T-helper 2 cell treated with Interferon-gamma antibody and Interleukin-4, amounts not matched to agents 5 μg/mL and 100 μg/mL, for 36 hours (primary cell): ENCODE measurements at regions not wholly inside any gene's neighbourhood (a gene's known extent, or its start where the extent isn't known, plus 50 kb on each side); places are given as distances from the start of the nearest gene placed in this dataset.
"Not testable (repeated sequence)": the region's sequence is repeated elsewhere in the genome, so short reads cannot be mapped to it uniquely, and the experiment has no call there.

Experiments used
- DNase-seq: peaks from one replicate; pipeline ENCODE4 v3.0.0; 2021; ENCODE audit warnings: low spot score
- H3K27ac Mint-ChIP-seq: one replicate; pipeline ENCODE4 v1.8.0; 2021; ENCODE audit warnings: mild to moderate bottlenecking, mixed read lengths
- H3K27me3 Mint-ChIP-seq: one replicate; pipeline ENCODE4 v1.8.0; 2021; ENCODE audit warnings: low read depth, mixed read lengths
- H3K36me3 Mint-ChIP-seq: one replicate; pipeline ENCODE4 v1.8.0; 2021; ENCODE audit warnings: low read depth, mixed read lengths
- H3K4me1 Mint-ChIP-seq: one replicate; pipeline ENCODE4 v1.8.0; 2021; ENCODE audit warnings: low read depth, mixed read lengths
- H3K4me3 Mint-ChIP-seq: one replicate; pipeline ENCODE4 v1.8.0; 2022; ENCODE audit warnings: mild to moderate bottlenecking, moderate library complexity, mixed read lengths
- H3K9me3 Mint-ChIP-seq: one replicate; pipeline ENCODE4 v1.8.0; 2021; ENCODE audit warnings: mixed read lengths

DNA sequence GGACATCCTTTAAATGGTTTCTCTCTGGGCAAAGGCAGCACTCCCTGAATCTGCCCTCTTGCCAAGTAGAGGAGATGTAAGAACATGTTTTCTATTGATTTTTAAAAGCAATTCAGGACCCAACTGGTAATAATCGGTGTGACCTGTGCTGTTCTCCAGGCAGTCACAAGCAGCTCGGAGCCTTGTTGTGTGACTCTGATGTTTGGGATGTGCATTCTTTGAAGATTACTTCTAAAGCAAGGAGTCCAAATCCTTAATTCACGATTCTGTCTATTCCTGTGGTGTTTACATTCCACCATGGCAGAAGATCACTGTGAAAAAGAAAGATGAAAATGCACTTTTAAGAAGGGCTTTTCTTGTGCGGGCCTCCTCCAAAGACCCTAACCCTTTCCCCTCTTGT is 122.3 kb upstream of the ZNF536 start:
- H3K36me3 Mint-ChIP-seq: no peaks in the 10 kb centered on the region

DNA sequence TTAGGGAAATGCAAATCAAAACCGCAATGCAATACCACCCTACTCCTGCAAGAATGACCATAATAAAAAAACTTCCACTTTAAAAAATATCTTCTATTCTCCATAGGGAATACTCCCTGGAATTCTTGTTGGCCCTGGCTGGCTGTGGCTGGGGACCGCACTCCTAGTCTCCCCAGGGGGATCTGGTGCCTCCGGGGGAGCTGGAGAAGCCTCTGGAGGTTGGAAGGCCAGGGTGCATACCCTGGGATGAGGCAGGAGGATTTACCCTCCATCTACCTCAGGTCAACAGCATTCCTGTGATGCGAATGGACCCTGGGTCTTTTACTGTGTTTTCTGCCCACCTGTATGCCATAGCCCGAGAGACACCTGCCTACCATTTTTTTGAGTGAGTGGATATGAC is 120.0 kb upstream of the ZNF536 start:
- DNase-seq: no peak
- Mint-ChIP-seq H3K27ac (no peak overlapping the region), H3K4me3 (no peak overlapping the region), H3K36me3 (no peaks in the 10 kb centered on the region), H3K9me3 (no peaks in the 10 kb centered on the region), H3K4me1 (no peaks in the 10 kb centered on the region), H3K27me3 (peaks cover 43% of the 10 kb centered on the region)

More for the DNA sequence above, 122.3 kb upstream of the ZNF536 start:
- Mint-ChIP-seq H3K27me3 (peaks cover 22% of the 10 kb centered on the region), H3K27ac (no peak overlapping the region), H3K9me3 (no peaks in the 10 kb centered on the region), H3K4me1 (no peaks in the 10 kb centered on the region), H3K4me3 (no peak overlapping the region)
- no peak for DNase-seq

DNA sequence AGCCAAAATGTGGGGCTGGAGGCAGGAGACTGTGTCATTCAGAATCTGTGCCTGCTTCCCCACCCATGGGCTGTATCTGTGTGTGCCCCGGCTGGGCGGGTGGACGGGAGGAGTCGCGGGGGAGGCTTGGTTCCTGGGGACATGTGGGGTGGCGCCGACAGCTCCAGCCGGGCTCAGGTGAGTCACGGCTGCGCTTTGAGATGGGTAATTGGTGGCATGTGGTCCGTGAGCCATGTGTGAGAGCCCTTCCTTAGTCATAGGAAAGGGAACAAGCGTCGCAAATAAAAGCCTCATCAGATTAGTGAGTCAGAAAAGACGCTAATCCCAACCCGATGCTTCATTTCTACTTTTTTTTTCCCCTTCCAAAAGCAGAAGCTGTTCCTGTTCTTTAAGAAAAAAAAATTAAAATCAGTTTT is 118.6 kb upstream of the ZNF536 start:
- DNase-seq: no peak
- Mint-ChIP-seq H3K4me1 (no peaks in the 10 kb centered on the region), H3K9me3 (no peaks in the 10 kb centered on the region), H3K27ac (no peak overlapping the region), H3K4me3 (no peak overlapping the region), H3K27me3 (peaks cover 47% of the 10 kb centered on the region), H3K36me3 (no peaks in the 10 kb centered on the region)

DNA sequence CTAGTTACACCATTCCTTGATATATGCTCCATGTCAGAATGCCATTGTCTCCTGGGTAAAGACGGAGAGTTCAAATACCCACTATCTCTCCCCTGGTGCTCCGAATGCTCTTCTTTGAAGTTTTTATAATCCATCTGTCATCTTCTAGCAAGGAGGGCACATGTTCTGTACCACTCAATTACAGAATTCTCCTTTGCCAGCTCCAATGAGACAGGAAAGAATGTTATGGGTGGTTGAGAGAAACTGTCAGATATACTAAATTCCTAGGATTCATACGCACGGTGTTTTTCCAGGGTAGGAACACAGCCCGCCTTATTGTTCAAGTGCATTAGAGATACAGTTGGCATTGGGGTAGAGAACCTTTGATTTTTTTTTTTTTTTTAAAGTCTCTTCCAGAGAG is 118.0 kb upstream of the ZNF536 start:
- Mint-ChIP-seq H3K9me3 (no peaks in the 10 kb centered on the region), H3K36me3 (no peaks in the 10 kb centered on the region), H3K4me3 (no peak overlapping the region), H3K27ac (no peak overlapping the region), H3K4me1 (no peaks in the 10 kb centered on the region), H3K27me3 (peaks cover 47% of the 10 kb centered on the region)
- no peak for DNase-seq

DNA sequence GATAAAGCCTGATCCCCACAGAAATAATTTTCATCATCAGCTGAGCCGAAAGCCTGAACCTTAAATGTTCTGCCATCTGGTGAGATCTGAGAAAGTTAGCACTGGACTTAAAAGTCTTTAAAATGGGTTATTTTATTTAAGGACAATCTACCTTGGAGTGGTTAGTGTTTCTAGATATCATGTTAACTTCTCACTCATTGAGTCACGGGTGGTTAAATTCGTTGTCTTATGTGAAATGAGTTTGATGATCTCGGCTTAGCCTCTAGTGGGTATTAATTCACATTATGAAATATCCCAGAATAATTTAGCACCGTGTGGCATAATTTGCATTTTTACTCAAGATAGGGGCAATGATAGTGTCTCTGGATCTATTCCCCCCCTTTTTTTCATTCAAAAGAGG is 117.4 kb upstream of the ZNF536 start:
- DNase-seq: no peak
- H3K9me3 Mint-ChIP-seq: no peaks in the 10 kb centered on the region
- no peak overlapping the region for H3K27ac Mint-ChIP-seq
- no peaks in the 10 kb centered on the region for H3K4me1 Mint-ChIP-seq
- no peaks in the 10 kb centered on the region for H3K36me3 Mint-ChIP-seq
- H3K4me3 Mint-ChIP-seq: no peak overlapping the region
- H3K27me3 Mint-ChIP-seq: peaks cover 47% of the 10 kb centered on the region

DNA sequence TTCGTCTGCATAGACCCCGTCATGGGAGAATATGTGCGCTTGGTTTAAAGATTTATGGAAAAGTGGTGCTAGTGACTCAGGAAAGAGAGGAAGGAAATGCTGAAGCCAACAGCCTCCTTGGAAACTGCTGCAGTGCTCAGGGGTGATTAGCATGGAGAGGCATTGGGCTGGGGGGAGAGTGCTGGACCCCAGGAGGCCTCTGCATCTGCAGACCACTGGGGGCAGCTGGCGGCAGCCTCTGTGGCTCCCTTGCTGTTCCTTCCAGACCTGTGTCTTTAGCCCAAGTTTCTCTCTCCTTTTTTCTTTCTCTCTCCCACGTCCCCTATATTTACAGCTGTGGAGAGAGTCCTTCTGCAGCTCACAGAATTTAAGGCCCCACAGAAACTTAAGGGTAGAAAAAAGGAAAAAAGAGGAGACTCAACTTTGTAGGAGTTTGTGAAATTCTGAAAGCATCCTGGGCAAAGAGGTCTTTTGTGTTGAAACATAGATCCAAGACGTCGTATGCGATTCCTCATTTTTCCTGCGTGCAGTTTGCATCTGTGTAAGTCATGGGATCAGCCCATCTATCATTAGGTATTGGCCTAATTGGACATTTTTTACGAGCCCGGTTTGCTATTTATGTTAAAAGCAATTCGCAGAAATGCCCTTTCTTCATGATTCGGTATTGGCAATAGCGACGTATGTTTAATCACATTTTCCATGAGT is 116.2 kb upstream of the ZNF536 start:
- no peaks in the 10 kb centered on the region for H3K36me3 Mint-ChIP-seq
- DNase-seq: no peak
- no peak overlapping the region for H3K4me3 Mint-ChIP-seq
- H3K27ac Mint-ChIP-seq: no peak overlapping the region
- peaks cover 47% of the 10 kb centered on the region for H3K27me3 Mint-ChIP-seq
- H3K4me1 Mint-ChIP-seq: no peaks in the 10 kb centered on the region
- no peaks in the 10 kb centered on the region for H3K9me3 Mint-ChIP-seq

DNA sequence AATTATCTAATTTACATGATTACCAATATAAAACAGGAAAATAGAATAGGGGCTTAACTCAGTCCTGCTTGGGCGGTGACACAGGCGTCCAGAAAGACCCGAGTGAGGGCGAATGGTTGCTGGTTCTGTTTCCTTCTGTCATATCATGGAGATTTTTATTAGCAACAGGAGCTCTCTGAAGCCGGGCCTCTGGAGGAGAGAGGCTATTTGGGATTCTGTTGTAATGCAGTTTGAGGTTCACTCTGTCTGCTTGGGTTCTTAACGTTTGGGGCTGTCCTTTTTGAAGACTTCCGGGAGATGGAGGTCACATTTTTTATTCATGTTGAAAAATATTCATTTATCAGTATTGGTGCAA is 115.7 kb upstream of the ZNF536 start:
- no peaks in the 10 kb centered on the region for H3K36me3 Mint-ChIP-seq
- no peak overlapping the region for H3K4me3 Mint-ChIP-seq
- no peaks in the 10 kb centered on the region for H3K4me1 Mint-ChIP-seq
- DNase-seq: no peak
- no peak overlapping the region for H3K27ac Mint-ChIP-seq
- H3K27me3 Mint-ChIP-seq: peaks cover 47% of the 10 kb centered on the region
- no peaks in the 10 kb centered on the region for H3K9me3 Mint-ChIP-seq

DNA sequence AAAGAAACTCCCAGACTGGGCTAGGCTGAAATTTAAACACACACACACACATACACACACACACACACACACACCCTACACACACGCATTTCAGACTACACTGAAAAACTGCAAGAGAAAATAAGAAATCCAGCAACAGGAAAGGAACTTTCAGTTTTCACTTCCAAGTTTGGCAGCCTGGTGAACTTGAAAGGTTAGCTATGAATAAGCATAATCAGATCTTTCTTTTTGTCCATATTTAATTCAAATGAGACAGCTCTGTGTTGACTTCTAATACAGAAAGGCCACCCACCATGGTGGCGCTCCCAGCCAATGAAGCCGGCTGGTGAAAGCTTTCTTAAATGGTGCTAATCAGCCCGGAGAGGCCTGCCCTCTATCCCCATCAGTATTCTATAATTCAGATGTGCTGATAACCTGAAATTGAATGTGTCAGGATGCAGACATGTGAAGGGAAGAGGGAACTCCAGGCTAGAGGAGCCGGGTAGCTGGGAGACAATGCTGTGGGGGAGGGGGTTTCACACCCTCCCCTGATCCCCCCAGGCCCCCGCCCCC is 108.3 kb upstream of the ZNF536 start:
- Mint-ChIP-seq H3K27ac (no peak overlapping the region), H3K36me3 (no peaks in the 10 kb centered on the region), H3K9me3 (no peaks in the 10 kb centered on the region), H3K4me3 (no peak overlapping the region), H3K27me3 (peaks cover 5% of the 10 kb centered on the region), H3K4me1 (peaks cover 2% of the 10 kb centered on the region)
- no peak for DNase-seq

DNA sequence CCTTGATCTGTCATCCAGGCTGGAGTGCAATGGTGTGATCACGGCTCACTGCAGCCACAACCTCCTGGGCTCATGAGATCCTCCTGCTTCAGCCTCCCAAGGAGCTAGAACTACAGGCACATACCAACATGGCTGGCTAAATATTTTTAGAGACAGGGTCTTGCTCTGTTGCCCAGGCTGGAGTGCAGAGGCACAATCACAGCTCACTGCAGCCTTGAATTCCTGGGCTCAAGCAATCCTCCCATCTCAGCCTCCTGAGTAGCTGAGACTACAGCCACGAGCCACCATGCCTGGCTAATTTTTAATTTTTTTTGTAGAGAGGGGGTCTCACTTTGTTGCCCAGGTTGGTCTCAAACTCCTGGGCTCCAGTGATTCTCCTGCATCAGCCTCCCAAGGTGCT is 106.3 kb upstream of the ZNF536 start:
- H3K27me3 Mint-ChIP-seq, H3K9me3 Mint-ChIP-seq, H3K27ac Mint-ChIP-seq, H3K4me3 Mint-ChIP-seq, H3K36me3 Mint-ChIP-seq, H3K4me1 Mint-ChIP-seq, DNase-seq: not testable (repeated sequence)

DNA sequence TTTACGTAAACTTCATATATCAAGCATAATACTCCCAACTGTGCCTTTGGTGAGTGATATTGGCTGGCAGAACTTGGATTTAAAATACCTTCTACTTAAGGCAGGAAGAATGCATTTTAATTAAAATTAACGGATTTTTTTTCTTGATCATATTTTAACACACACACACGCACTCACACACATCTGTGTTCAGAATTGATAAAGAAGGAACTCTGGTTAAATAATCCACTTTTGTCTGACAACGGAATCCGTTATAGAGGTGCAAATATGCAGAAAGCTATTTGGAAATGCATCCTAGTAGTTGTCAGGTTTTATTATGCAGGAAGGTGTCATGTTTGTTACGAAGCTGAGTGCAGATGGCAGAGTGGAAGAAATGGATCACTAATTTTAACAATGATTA is 105.5 kb upstream of the ZNF536 start:
- no peaks in the 10 kb centered on the region for H3K9me3 Mint-ChIP-seq
- DNase-seq: no peak
- no peak overlapping the region for H3K27ac Mint-ChIP-seq
- H3K4me1 Mint-ChIP-seq: peaks cover 2% of the 10 kb centered on the region
- H3K4me3 Mint-ChIP-seq: no peak overlapping the region
- no peaks in the 10 kb centered on the region for H3K36me3 Mint-ChIP-seq
- peaks cover 5% of the 10 kb centered on the region for H3K27me3 Mint-ChIP-seq

DNA sequence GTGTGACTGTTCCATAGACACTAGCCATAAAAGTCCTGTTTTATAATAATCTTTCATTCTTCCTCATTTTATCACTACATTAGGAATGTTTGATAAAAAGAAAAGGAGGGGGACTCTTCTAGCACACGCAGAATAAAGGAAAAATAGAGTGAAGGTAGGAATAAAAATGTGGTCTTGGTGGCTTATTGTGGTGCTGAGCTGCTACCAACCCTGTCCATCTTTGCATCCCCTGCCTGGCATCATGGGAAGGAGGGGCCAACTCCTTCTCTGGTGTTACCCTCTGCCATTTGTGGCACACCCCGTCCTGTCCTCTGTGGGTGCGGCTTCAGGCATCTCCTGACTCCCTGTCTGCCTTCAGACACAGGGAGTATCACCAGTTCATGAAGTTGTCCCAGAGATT is 104.9 kb upstream of the ZNF536 start:
- Mint-ChIP-seq H3K27me3 (peaks cover 5% of the 10 kb centered on the region), H3K4me1 (peaks cover 2% of the 10 kb centered on the region), H3K4me3 (no peak overlapping the region), H3K9me3 (peaks cover 1% of the 10 kb centered on the region), H3K27ac (no peak overlapping the region), H3K36me3 (no peaks in the 10 kb centered on the region)
- DNase-seq: no peak

DNA sequence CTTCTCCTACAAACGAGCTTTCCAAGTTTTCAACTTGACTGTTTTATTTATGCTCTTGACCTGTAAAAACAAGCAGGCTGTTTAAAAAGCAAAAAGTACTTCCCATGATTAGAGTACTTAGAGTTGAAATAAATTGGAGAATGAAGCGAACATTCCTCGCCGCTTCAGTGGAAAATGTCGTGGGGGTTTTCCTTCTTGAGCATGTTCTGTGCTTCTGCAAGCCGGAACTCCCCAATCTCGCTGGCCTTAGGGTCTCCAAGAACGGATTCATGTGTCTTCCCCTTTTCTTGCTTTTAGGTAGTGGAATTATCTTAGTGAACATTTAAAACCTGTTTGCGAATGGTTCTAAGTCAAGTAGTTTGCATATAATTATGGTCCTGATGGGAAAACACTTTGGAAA is 103.6 kb upstream of the ZNF536 start:
- Mint-ChIP-seq H3K4me3 (no peak overlapping the region), H3K9me3 (peaks cover 8% of the 10 kb centered on the region), H3K27me3 (peaks cover 5% of the 10 kb centered on the region), H3K4me1 (peaks cover 2% of the 10 kb centered on the region), H3K27ac (no peak overlapping the region), H3K36me3 (no peaks in the 10 kb centered on the region)
- DNase-seq: no peak

DNA sequence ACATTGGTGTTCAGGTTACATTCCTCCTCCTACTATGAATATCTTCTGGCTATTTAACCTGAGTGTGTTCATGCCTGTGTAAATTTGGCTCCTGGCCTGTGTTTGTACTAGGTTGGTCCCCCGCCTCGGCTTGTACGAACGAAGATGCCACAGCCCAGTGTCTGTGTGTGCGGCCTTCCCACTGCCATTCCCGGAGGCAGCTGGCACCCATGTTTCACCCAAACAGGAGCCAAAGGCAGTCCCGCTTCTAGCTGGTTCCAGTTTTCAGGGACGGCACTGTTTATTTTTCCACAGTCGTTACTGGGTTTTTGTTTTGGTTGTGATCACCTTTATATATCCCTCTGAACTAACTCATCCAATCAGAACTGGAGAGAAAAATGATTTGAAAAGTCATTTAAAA is 102.5 kb upstream of the ZNF536 start:
- H3K27me3 Mint-ChIP-seq: peaks cover 5% of the 10 kb centered on the region
- H3K27ac Mint-ChIP-seq: no peak overlapping the region
- H3K9me3 Mint-ChIP-seq: peaks cover 10% of the 10 kb centered on the region
- H3K4me3 Mint-ChIP-seq: no peak overlapping the region
- DNase-seq: no peak
- H3K4me1 Mint-ChIP-seq: no peaks in the 10 kb centered on the region
- H3K36me3 Mint-ChIP-seq: no peaks in the 10 kb centered on the region

DNA sequence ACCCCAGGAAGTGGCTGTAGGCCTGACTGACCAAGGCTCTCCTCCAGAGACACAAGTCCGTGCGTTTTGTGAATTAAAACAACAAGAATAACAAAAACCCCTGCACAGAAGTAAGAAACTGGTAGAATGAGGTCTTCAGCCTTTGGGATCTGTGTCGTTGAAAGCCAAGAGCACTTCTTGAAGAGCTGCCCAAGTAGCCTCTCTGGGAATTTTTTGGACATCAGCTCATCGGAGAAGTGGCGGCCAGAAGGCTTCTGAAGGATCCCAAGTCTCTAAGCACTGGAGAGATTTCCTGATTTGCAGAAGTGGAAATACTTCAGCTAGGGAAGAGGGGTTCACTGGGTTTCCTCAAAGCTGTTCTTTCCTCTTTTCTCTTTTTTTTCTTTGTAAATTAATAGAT is 100.4 kb upstream of the ZNF536 start:
- H3K4me3 Mint-ChIP-seq: no peak overlapping the region
- no peaks in the 10 kb centered on the region for H3K36me3 Mint-ChIP-seq
- DNase-seq: no peak
- H3K4me1 Mint-ChIP-seq: no peaks in the 10 kb centered on the region
- peaks cover 1% of the 10 kb centered on the region for H3K27me3 Mint-ChIP-seq
- peaks cover 10% of the 10 kb centered on the region for H3K9me3 Mint-ChIP-seq
- H3K27ac Mint-ChIP-seq: no peak overlapping the region

DNA sequence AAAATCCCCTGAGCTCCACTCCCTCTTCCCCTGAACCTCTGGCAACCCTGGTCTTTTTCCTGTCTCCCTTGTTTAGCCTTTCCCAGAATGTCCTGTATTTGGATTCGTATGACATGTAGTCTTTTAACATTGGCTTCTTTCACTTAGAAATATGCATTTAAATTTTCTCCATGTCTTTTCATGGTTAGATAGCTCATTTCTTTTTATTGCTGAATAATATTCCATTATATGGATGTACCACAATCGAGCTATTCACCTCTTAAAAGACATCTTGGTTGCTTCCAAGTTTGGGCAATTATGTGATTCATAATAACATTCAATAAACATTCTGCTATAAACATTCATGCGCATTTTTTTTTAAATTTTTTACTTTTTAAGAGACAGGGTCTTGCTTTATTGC is 99.6 kb upstream of the ZNF536 start:
- no peaks in the 10 kb centered on the region for H3K4me1 Mint-ChIP-seq
- DNase-seq: no peak
- H3K36me3 Mint-ChIP-seq: no peaks in the 10 kb centered on the region
- H3K9me3 Mint-ChIP-seq: peaks cover 10% of the 10 kb centered on the region
- H3K27me3 Mint-ChIP-seq: no peaks in the 10 kb centered on the region
- no peak overlapping the region for H3K4me3 Mint-ChIP-seq
- H3K27ac Mint-ChIP-seq: no peak overlapping the region
